Liver (tissue), 3 donors: ENCODE measurements at regions not wholly inside any gene's neighbourhood (a gene's known extent, or its start where the extent isn't known, plus 50 kb on each side); places are given as distances from the start of the nearest gene placed in this dataset.

ENCODE experiments used
- FOXA1 ChIP-seq: IDR thresholded peaks from 2 replicates; pipeline ENCODE4 v1.6.1; 2016; ENCODE audit warnings: antibody characterized with exemption
- FOXA2 ChIP-seq: IDR thresholded peaks from 2 replicates; pipeline ENCODE4 v1.6.1; 2016; ENCODE audit warnings: antibody characterized with exemption
- GABPA ChIP-seq, 2 donors: IDR thresholded peaks in 1 of 2; conservative IDR thresholded peaks in 1 of 2; 2 replicates each; pipeline ENCODE4 v1.6.1; 2016; ENCODE audit warnings: antibody characterized with exemption in 2 of 2, mild to moderate bottlenecking in 1 of 2, moderate library complexity in 1 of 2
- HNF4A ChIP-seq, 2 donors: conservative IDR thresholded peaks; 2 replicates each; pipeline ENCODE4 v1.6.1; 2016; ENCODE audit warnings: antibody characterized with exemption in 2 of 2, mild to moderate bottlenecking in 2 of 2
- HNF4G ChIP-seq: IDR thresholded peaks from 2 replicates; pipeline ENCODE4 v1.6.1; 2016; ENCODE audit warnings: antibody characterized with exemption
- MAX ChIP-seq: IDR thresholded peaks from 2 replicates; pipeline ENCODE4 v1.6.1; 2016; ENCODE audit warnings: antibody characterized with exemption
- RAD21 ChIP-seq, 2 donors: IDR thresholded peaks; 2 replicates each; pipeline ENCODE4 v1.6.1; 2016; ENCODE audit warnings: antibody characterized with exemption in 2 of 2, mild to moderate bottlenecking in 2 of 2
- REST ChIP-seq: IDR thresholded peaks from 2 replicates; pipeline ENCODE4 v1.6.1; 2016; ENCODE audit warnings: antibody characterized with exemption, mild to moderate bottlenecking
- SP1 ChIP-seq: IDR thresholded peaks from 2 replicates; pipeline ENCODE4 v1.6.1; 2018; ENCODE audit warnings: antibody characterized with exemption, mild to moderate bottlenecking
- YY1 ChIP-seq: IDR thresholded peaks from 2 replicates; pipeline ENCODE4 v1.6.1; 2016; ENCODE audit warnings: antibody characterized with exemption, mild to moderate bottlenecking
- TF ChIP-seq, protein P1 (sequence below): fragments of 150-350 bp; IDR thresholded peaks from 2 replicates; pipeline ENCODE4 v1.5.1; 2017; ENCODE audit warnings: improper control_type of control experiment, low read depth, low read length; ENCODE audit not compliant: missing input control
- TF ChIP-seq, protein P2 (sequence below): IDR thresholded peaks from 2 replicates; pipeline ENCODE4 v1.6.1; 2016; ENCODE audit warnings: antibody characterized with exemption
- donor health status: healthy.
- donor health status: healthy.

DNA sequence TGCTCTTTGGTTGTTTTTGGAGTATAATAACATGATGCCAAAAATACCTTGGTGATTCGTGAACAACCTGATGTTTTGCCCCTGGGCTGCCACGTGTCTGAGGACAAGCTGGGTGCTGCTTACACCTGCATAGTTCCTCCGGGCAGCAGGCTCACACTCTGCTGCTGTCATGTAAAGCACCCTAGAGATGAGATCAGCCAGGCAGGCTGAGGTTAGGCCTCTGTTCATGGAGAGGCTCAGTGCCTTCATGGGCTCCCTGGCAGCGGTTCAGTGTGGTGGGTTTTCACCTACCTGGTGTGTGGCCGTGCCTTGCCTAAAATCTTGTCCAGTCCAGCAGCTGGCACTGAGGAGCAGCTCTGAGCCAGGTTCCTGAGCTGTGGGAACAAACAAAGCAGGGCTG is 60.1 kb upstream of the TAGAP start:
- TF ChIP-seq RAD21 (IDR thresholded peaks at IDR 0.05), result no peak
- TF ChIP-seq, protein P1, sequence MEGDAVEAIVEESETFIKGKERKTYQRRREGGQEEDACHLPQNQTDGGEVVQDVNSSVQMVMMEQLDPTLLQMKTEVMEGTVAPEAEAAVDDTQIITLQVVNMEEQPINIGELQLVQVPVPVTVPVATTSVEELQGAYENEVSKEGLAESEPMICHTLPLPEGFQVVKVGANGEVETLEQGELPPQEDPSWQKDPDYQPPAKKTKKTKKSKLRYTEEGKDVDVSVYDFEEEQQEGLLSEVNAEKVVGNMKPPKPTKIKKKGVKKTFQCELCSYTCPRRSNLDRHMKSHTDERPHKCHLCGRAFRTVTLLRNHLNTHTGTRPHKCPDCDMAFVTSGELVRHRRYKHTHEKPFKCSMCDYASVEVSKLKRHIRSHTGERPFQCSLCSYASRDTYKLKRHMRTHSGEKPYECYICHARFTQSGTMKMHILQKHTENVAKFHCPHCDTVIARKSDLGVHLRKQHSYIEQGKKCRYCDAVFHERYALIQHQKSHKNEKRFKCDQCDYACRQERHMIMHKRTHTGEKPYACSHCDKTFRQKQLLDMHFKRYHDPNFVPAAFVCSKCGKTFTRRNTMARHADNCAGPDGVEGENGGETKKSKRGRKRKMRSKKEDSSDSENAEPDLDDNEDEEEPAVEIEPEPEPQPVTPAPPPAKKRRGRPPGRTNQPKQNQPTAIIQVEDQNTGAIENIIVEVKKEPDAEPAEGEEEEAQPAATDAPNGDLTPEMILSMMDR, result no peak
- TF ChIP-seq, protein P2, sequence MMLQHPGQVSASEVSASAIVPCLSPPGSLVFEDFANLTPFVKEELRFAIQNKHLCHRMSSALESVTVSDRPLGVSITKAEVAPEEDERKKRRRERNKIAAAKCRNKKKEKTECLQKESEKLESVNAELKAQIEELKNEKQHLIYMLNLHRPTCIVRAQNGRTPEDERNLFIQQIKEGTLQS, result no peak
- TF ChIP-seq GABPA (IDR thresholded peaks at IDR 0.05 in 1 of 2, conservative IDR thresholded peaks at IDR 0.05 in 1 of 2), result no peak
- TF ChIP-seq MAX, result no peak
- TF ChIP-seq SP1, result no peak
- no peak for TF ChIP-seq REST
- no peak for TF ChIP-seq YY1
- TF ChIP-seq FOXA2, result no peak
- TF ChIP-seq HNF4G, result no peak
- TF ChIP-seq HNF4A (conservative IDR thresholded peaks at IDR 0.05), result no peak
- TF ChIP-seq FOXA1, result no peak
